WERI-Rb-1 (cell line): ENCODE measurements at regions not wholly inside any gene's neighbourhood (a gene's known extent, or its start where the extent isn't known, plus 50 kb on each side); places are given as distances from the start of the nearest gene placed in this dataset.

Source experiments
- DNase-seq: peaks from one replicate; pipeline ENCODE4 v3.0.0-alpha.2; 2020
- H3K27ac ChIP-seq: fragments of 250-450 bp; sonication (Bioruptor Pico); 2 replicates; pipeline ENCODE4 v1.5.1; 2020; ENCODE audit warnings: mild to moderate bottlenecking, moderate library complexity
- H3K27me3 ChIP-seq: fragments of 250-450 bp; sonication (Bioruptor Pico); 2 replicates; pipeline ENCODE4 v1.5.1; 2021; ENCODE audit warnings: mild to moderate bottlenecking, low read depth, moderate library complexity; ENCODE audit not compliant: insufficient read depth, severe bottlenecking
- H3K36me3 ChIP-seq: fragments of 250-450 bp; sonication (Bioruptor Pico); 2 replicates; pipeline ENCODE4 v1.5.1; 2020; ENCODE audit warnings: mild to moderate bottlenecking, moderate library complexity
- H3K4me3 ChIP-seq: 2 replicates; pipeline ENCODE4 v1.5.1; 2011; ENCODE audit warnings: low read depth, mild to moderate bottlenecking, control low read depth, low read length
- H3K9me3 ChIP-seq: fragments of 250-450 bp; sonication (Bioruptor Pico); 2 replicates; pipeline ENCODE4 v1.5.1; 2021; ENCODE audit warnings: mild to moderate bottlenecking, moderate library complexity; ENCODE audit not compliant: severe bottlenecking
- CTCF ChIP-seq: IDR thresholded peaks from 2 replicates; pipeline ENCODE4 v1.5.1; 2011; ENCODE audit warnings: low read depth, mild to moderate bottlenecking, control low read depth, inconsistent platforms, low read length

- TF ChIP-seq CTCF, result no peak
- no peaks in the 10 kb centered on the region for H3K27me3 ChIP-seq
- no peaks in the 10 kb centered on the region for H3K9me3 ChIP-seq
- no peaks in the 10 kb centered on the region for H3K36me3 ChIP-seq
- no peak overlapping the region for H3K4me3 ChIP-seq
- H3K27ac ChIP-seq, result no peak overlapping the region
- DNase-seq, result no peak
Observed at GRCh38 chr3:82423268-82424030, 662.0 kb upstream of the GBE1 start.

GRCh38 chr3:82416830-82417229, 655.4 kb upstream of the GBE1 start:
- H3K36me3 ChIP-seq, result no peaks in the 10 kb centered on the region
- H3K4me3 ChIP-seq, result no peak overlapping the region
- no peak for TF ChIP-seq CTCF
- no peaks in the 10 kb centered on the region for H3K27me3 ChIP-seq
- no peak for DNase-seq
- H3K9me3 ChIP-seq, result no peaks in the 10 kb centered on the region
- no peak overlapping the region for H3K27ac ChIP-seq

- Histone ChIP-seq H3K36me3 (no peaks in the 10 kb centered on the region), H3K9me3 (no peaks in the 10 kb centered on the region), H3K27ac (no peak overlapping the region), H3K4me3 (no peak overlapping the region), H3K27me3 (no peaks in the 10 kb centered on the region)
- TF ChIP-seq CTCF, result no peak
- no peak for DNase-seq
Observed at GRCh38 chr3:82416349-82416748, 654.9 kb upstream of the GBE1 start.

GRCh38 chr3:82413171-82413570, 651.7 kb upstream of the GBE1 start:
- Histone ChIP-seq H3K27ac (no peak overlapping the region), H3K36me3 (no peaks in the 10 kb centered on the region), H3K27me3 (no peaks in the 10 kb centered on the region), H3K9me3 (no peaks in the 10 kb centered on the region), H3K4me3 (no peak overlapping the region)
- DNase-seq, result no peak
- TF ChIP-seq CTCF, result no peak

- DNase-seq, result no peak
- Histone ChIP-seq H3K27me3 (no peaks in the 10 kb centered on the region), H3K4me3 (no peak overlapping the region), H3K27ac (no peak overlapping the region), H3K9me3 (no peaks in the 10 kb centered on the region), H3K36me3 (no peaks in the 10 kb centered on the region)
- no peak for TF ChIP-seq CTCF
Observed at GRCh38 chr3:82410366-82410765, 648.9 kb upstream of the GBE1 start.

- Histone ChIP-seq H3K27ac (no peak overlapping the region), H3K4me3 (no peak overlapping the region), H3K9me3 (no peaks in the 10 kb centered on the region), H3K36me3 (no peaks in the 10 kb centered on the region), H3K27me3 (no peaks in the 10 kb centered on the region)
- DNase-seq, result no peak
- TF ChIP-seq CTCF, result no peak
Observed at GRCh38 chr3:82409842-82410241, 648.4 kb upstream of the GBE1 start.
